HG03439 (cell line): ENCODE measurements at regions not wholly inside any gene's neighbourhood (a gene's known extent, or its start where the extent isn't known, plus 50 kb on each side); places are given as distances from the start of the nearest gene placed in this dataset.
"Not testable (repeated sequence)": the region's sequence is repeated elsewhere in the genome, so short reads cannot be mapped to it uniquely, and the experiment has no call there.

Source experiments
- ATAC-seq: cut with Tn5 transposase; IDR thresholded peaks from one replicate; pipeline ENCODE4 v1.9.1; 2021; ENCODE audit warnings: mild to moderate bottlenecking, moderate library complexity; ENCODE audit not compliant: unreplicated experiment

- ATAC-seq: not testable (repeated sequence)
Observed at GRCh38 chr22:23443905-23444304, 136.2 kb downstream of the IGLL1 start.

- ATAC-seq: not testable (repeated sequence)
Observed at GRCh38 chr22:23439581-23439980, 140.5 kb downstream of the IGLL1 start.

DNA sequence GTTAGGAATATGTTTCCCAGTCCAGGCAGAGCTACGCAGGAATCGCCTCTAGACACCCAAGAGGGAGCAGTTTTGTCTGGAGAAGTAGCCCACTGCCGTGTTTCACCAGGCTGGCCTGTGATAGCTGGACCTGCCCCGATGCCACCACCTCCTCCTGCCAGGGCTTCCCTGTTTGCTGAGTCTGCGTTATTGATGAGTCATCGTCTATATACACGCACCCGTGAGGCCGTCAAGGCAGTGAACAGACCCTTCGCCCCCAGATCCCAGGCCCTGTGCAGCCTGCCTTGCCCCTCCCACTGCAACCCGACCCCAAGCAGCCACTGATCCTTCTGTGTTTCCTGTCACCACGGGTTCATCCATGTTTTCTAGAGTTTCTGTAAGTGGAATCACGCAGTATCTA is 141.9 kb downstream of the IGLL1 start:
- no peak for ATAC-seq

- no peak for ATAC-seq
Observed at GRCh38 chr22:23437779-23438178, 142.3 kb downstream of the IGLL1 start.

- ATAC-seq: not testable (repeated sequence)
Observed at GRCh38 chr22:23437107-23437395, 143.0 kb downstream of the IGLL1 start.

- not testable (repeated sequence) for ATAC-seq
Observed at GRCh38 chr22:23436354-23437106, 143.6 kb downstream of the IGLL1 start.

- ATAC-seq: not testable (repeated sequence)
Observed at GRCh38 chr22:23435186-23435585, 144.9 kb downstream of the IGLL1 start.

GRCh38 chr22:23434198-23434830 is 145.8 kb downstream of the IGLL1 start:
- not testable (repeated sequence) for ATAC-seq

DNA sequence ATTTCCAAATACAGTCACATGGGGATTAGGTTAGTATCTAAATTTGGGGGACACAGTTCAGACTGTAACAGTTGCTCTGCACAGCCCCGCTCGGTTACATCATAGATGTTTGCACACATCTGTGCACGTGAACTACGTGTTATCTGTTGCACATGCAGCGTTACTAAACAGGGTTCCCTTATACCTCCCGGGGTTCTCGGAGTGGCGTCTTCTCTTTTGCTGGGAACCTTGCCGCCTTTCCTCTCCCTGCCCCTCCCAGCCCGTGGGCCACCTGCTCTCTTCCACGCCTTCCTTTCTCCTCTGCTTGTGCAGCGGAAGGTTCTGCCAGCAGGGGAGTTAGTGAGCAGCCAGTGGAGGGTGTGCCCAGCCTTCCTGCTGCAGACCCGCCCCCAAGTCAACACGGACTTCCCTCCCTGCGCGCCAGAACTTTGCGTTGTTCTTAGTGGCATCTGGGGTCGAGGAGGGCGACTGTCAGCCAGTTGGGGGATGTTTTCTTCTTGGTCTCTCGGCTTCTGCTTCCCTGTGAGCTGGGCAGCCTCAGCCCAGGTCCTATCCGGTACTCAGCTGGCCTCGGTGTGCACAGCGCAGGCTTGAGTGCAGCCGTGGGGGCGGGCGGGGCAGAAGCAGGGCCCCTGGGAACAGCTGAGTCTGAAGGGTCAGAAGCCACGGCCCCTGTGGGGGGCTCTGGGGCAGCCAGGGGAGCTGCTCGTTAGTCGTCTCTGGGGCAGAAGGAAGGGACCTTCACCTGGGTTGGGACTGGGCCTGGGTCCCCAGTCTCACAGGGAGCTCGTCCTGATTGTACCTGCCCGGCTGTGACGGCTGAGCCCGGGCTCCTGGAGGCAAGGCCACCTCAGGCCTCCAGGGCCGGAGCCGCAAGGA is 146.7 kb downstream of the IGLL1 start:
- not testable (repeated sequence) for ATAC-seq

GRCh38 chr22:23432719-23433118 is 147.4 kb downstream of the IGLL1 start:
- not testable (repeated sequence) for ATAC-seq

DNA sequence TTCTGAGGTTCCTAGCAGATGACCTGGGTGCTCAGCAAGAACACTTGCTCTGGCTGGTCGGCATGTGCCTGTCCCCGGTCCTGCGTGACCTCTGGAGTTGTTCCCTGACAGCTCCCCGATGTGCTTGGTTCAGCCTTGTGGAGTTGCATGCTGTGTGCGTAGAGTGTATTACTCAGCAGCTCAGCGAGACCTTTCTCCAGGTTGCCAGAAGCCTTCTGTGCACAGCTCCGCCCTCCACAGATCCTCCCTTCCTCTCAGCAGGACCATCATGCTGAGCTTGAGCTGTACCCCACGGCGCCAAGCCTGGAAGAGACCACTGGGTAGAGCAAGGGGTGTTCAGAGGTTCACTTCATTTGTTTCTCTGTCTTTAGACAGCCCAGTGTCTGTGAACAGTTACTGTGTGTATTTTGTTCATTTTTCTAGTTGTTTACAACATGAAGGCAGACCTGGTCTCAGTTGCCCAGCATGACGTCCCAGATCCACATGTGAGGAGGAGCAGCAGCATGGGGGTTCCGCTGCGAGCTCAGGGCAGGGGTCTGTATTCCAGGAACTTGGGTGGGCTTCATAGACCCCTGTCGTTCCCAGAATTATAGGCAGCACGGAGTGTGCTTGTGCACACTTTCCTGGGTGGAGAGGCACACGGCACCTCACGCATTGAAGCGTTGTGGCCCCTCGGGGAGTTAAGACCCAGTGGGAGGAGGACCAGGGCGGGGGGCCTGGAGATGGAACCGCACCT is 148.6 kb downstream of the IGLL1 start:
- ATAC-seq: no peak

GRCh38 chr22:23424551-23425068 is 155.5 kb downstream of the IGLL1 start:
- not testable (repeated sequence) for ATAC-seq

DNA sequence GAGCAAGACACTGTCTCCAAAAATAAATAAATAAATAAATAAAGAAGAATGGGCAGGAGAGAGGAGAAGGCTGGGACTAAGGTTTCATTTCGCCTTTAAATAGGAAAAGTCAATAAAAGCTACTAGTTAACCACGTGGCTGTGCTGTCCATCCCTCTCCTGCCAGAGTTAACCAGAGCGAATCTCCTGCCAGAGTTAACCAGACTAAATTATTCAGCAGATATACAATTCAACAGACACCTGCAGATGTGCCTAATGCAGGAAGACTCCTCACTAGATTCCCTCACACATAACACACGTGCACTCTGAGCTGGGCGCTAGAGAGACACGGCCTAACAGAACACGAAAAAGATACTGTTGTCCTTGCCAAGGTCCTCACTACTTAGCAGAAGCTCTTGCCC is 156.1 kb downstream of the IGLL1 start:
- ATAC-seq: no peak

DNA sequence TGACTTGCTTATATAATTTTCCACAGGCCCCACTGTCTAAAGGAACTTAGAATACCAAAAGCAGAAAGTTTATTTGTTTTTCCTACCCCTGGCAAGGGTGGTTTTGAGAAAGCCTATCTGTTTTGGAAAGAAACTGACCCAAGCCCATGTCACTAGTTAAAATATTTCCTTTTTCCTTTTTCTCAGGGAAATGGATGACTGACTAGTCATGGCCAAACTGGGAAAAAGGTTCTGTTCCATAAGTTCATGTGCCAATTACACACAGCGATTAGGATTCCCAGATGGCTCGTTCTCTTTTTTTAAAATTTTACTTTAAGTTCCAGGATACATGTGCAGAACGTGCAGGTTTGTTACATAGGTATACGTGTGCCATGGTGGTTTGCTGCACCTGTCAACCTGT is 157.8 kb downstream of the IGLL1 start:
- ATAC-seq: not testable (repeated sequence)

DNA sequence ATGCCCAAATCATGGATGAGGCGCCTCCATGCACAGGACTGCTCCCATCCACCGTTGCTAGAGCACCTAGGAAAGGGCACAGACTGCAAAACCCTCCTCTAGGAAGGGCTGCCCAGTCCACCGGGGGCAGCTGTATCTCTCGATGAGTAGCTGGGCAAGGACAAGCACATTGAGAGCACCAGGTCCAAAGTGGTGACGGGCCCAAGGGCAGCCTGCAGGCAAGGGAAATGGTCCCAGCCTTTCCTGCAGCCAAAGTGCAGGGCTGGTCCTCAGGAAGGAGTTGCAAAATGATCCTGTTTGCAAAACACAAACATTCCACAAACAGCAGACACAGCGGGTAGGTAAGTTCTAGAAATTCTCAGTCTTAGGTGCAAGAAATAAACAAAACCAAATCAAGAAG is 158.8 kb downstream of the IGLL1 start:
- not testable (repeated sequence) for ATAC-seq

DNA sequence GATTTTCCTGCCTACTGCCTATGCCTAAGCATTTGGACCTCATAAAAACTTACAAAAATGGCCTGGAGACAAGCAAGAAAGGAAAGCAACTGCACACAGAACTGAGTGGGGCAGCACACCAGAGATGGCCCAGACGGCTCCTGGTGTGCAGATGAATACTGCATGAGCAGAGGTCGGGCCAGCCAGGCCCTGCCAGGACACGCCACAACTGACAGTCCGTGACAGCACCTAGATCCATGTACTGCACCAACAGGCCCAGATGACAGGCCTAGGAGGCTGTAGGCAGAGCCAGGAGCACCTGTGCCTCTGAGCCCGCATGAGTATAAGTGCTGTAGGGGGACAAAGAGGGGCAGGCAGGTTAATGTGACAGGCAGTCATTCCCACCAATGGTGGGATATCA is 160.2 kb downstream of the IGLL1 start:
- ATAC-seq: no peak

DNA sequence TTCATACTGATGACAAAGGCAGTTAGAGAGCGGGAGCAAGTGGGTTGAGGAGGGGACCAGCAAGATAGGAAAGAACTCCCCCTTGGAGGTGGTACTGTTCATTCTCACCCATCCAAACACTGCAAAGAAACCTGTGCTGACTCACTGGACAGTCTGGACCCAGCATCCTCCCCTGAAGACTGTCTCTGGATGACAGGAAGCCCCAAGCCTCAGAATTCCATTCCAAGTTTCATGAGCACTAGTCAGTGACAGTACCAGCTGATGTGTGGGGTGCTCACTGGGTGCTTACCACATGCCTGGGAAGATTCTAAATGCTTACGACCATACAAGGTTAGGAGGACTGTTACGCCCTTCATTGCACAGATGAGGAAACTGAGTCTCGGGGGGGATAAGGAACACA is 160.9 kb downstream of the IGLL1 start:
- no peak for ATAC-seq

DNA sequence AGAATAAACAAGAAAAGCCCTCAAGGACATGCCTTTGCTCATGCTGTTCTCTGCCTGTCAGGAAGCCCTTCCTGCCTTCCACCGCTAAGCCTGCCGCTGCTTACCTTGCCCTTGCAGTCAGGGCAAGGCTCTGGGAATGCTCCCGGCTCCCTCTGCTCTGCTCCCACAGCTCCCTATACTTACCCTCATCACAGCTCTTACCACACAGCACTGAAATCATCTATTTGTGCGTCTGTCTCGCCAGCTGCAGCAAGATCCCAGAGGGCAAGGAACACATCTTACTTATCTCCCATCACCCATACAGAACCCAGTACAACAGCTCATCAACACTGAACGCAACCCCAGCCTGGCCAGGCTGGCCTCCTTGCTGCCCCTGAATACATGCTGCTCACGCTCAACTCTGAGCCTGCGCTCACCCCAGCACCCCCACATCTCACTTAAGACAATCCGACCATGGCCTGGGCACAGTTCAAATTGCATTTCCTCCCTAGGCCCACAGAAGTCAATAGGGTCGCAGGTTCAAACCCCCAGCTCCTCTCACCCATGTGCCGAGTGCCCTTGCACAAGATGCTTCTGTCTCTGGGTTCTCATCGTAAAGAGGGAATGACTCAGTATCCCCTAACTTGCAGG is 161.8 kb downstream of the IGLL1 start:
- ATAC-seq: no peak

- not testable (repeated sequence) for ATAC-seq
Observed at GRCh38 chr22:23417327-23417726, 162.8 kb downstream of the IGLL1 start.

GRCh38 chr22:23416169-23416690 is 163.9 kb downstream of the IGLL1 start:
- not testable (repeated sequence) for ATAC-seq
